ENCODE measurements at regions not wholly inside any gene's neighbourhood (a gene's known extent, or its start where the extent isn't known, plus 50 kb on each side); places are given as distances from the start of the nearest gene placed in this dataset.

GRCh38 chr11:129271030-129271429, 78.9 kb upstream of the ARHGAP32 start:
- DNase-seq (ENCODE audit: low spot score) = no peak
- intact Hi-C loops (cut with DNase I) = no loop called here

- no peak for DNase-seq (ENCODE audit: low spot score)
- intact Hi-C loops (cut with DNase I) = no loop called here
These were observed 78.3 kb upstream of the ARHGAP32 start for GRCh38 chr11:129270446-129270845.

GRCh38 chr11:129268371-129268770, 76.2 kb upstream of the ARHGAP32 start:
- intact Hi-C loops (cut with DNase I) = no loop called here
- no peak for DNase-seq (ENCODE audit: low spot score)

- DNase-seq (ENCODE audit: low spot score) = no peak
- intact Hi-C loops (cut with DNase I) = no loop called here
These were observed 75.6 kb upstream of the ARHGAP32 start for GRCh38 chr11:129267716-129268115.

GRCh38 chr11:129266536-129266935, 74.4 kb upstream of the ARHGAP32 start:
- intact Hi-C loops (cut with DNase I) = no loop called here
- DNase-seq (ENCODE audit: low spot score) = no peak

GRCh38 chr11:129265125-129265788, 73.1 kb upstream of the ARHGAP32 start:
- no peak for DNase-seq (ENCODE audit: low spot score)
- intact Hi-C loops (cut with DNase I) = no loop called here

- intact Hi-C loops (cut with DNase I) = no loop called here
- DNase-seq (ENCODE audit: low spot score) = no peak
These were observed 72.0 kb upstream of the ARHGAP32 start for GRCh38 chr11:129264114-129264513.

GRCh38 chr11:129260750-129261149, 68.6 kb upstream of the ARHGAP32 start:
- intact Hi-C loops (cut with DNase I) = no loop called here
- no peak for DNase-seq (ENCODE audit: low spot score)

- intact Hi-C loops (cut with DNase I) = no loop called here
- DNase-seq (ENCODE audit: low spot score) = no peak
These were observed 67.8 kb upstream of the ARHGAP32 start for GRCh38 chr11:129259931-129260348.

- no peak for DNase-seq (ENCODE audit: low spot score)
- intact Hi-C loops (cut with DNase I) = no loop called here
These were observed 66.1 kb upstream of the ARHGAP32 start for GRCh38 chr11:129258205-129258604.

- intact Hi-C loops (cut with DNase I) = no loop called here
- no peak for DNase-seq (ENCODE audit: low spot score)
These were observed 65.4 kb upstream of the ARHGAP32 start for GRCh38 chr11:129257512-129257911.

- intact Hi-C loops (cut with DNase I) = no loop called here
- no peak for DNase-seq (ENCODE audit: low spot score)
These were observed 60.5 kb upstream of the ARHGAP32 start for GRCh38 chr11:129252621-129253020.

- intact Hi-C loops (cut with DNase I) = no loop called here
- DNase-seq (ENCODE audit: low spot score) = no peak
These were observed 58.9 kb upstream of the ARHGAP32 start for GRCh38 chr11:129251067-129251466.

- intact Hi-C loops (cut with DNase I) = no loop called here
- no peak for DNase-seq (ENCODE audit: low spot score)
These were observed 57.8 kb upstream of the ARHGAP32 start for GRCh38 chr11:129249923-129250322.

GRCh38 chr11:129249351-129249750, 57.2 kb upstream of the ARHGAP32 start:
- intact Hi-C loops (cut with DNase I) = no loop called here

GRCh38 chr11:129248618-129249017, 56.5 kb upstream of the ARHGAP32 start:
- DNase-seq (ENCODE audit: low spot score) = no peak
- intact Hi-C loops (cut with DNase I) = no loop called here

More at GRCh38 chr11:129249351-129249750, 57.2 kb upstream of the ARHGAP32 start:
- no peak for DNase-seq (ENCODE audit: low spot score)

GRCh38 chr11:129247135-129247534, 55.0 kb upstream of the ARHGAP32 start:
- intact Hi-C loops (cut with DNase I) = no loop called here
- no peak for DNase-seq (ENCODE audit: low spot score)

- no peak for DNase-seq (ENCODE audit: low spot score)
- intact Hi-C loops (cut with DNase I) = no loop called here
These were observed 50.7 kb upstream of the ARHGAP32 start for GRCh38 chr11:129242855-129243254.
